HG02678 (cell line): ENCODE measurements at regions not wholly inside any gene's neighbourhood (a gene's known extent, or its start where the extent isn't known, plus 50 kb on each side); places are given as distances from the start of the nearest gene placed in this dataset.

ENCODE experiments used
- ATAC-seq: cut with Tn5 transposase; IDR thresholded peaks from one replicate; pipeline ENCODE4 v1.9.1; 2021; ENCODE audit warnings: mild to moderate bottlenecking, moderate library complexity; ENCODE audit not compliant: unreplicated experiment

DNA sequence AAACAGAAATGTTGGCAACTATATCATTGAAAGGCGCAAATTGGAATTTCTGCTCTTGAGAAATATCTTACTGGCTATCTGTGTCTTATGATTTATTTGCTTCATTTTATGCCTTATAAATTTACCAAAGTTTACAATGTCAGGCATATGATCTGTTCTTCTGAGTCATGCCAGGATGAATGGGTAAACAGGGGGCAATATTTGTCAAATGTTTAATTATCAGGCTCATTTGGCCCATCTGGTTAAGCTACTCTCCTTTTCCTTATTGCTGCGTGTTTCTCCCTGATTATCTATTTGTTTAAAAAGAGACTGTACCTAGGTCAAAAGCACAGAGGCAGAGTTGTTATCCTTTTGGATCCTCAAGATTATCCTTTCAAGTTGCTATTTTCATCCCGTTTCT lies 903.8 kb upstream of the PCDH10 start:
- ATAC-seq: no peak

DNA sequence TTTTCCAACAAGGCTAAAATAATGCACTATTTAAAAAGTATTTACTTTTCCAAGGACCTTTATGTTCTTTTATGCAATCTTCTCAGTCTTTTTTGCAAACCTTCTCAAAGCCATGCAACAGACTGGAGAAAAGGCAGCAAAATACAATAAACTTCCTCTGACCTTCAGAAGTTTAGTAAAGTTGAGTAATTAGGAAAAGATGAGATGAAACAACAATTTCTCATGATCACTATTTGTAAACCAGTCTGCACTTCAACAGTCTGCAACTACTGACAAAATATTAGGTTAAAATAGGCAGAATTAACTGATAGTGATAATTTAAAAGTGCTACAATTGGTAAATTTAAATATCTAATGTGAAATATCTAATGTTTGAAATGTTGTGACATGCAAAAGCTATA lies 884.9 kb upstream of the PCDH10 start:
- no peak for ATAC-seq

DNA sequence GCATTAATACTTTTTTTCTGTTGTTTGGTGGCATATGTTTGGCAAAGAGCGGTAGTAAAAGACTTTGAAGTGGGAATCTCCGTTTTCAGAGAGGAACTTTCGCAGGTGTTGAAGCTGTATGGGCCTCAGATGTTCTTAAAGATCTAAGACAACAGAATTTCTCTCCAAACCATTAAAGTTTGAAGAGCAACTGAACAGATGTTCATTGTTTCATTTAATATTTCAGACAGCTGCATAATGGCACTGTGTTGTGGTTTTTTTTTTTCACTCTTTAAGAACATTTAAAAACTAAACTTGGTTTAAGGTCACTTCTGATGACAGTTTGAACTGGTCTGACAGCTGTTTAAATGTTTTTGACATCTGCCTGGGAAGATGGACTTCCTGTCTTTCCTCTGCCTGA lies 882.7 kb upstream of the PCDH10 start:
- ATAC-seq: no peak

- no peak for ATAC-seq
Measured at GRCh38 chr4:132267321-132267720, 881.8 kb upstream of the PCDH10 start.

- no peak for ATAC-seq
Measured at GRCh38 chr4:132269303-132269990, 879.6 kb upstream of the PCDH10 start.

GRCh38 chr4:132275583-132276121 lies 873.4 kb upstream of the PCDH10 start:
- ATAC-seq: no peak

GRCh38 chr4:132276185-132276584 lies 872.9 kb upstream of the PCDH10 start:
- ATAC-seq: no peak

DNA sequence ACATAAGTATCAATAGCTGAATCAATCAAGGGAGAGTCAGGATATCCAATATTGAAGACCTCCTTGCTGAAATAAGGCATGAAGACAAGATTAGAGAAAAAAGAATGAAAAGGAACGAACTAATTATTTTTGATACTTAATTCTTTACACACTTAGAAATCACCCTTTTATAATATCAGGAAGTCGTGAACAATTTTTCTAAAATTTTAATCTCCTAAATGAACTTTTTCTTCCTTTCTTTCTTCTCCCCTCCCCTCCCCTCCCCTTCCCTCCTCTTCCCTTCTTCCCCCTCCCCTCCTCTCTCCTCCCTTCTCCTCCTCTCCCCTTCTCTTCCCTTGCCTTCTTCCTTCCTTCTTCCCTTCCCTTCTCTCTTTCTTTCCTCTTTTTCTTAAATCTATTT lies 872.1 kb upstream of the PCDH10 start:
- no peak for ATAC-seq

- ATAC-seq: no peak
Measured at GRCh38 chr4:132281733-132282132, 867.4 kb upstream of the PCDH10 start.

- no peak for ATAC-seq
Measured at GRCh38 chr4:132284910-132285426, 864.1 kb upstream of the PCDH10 start.

GRCh38 chr4:132297346-132297745 lies 851.7 kb upstream of the PCDH10 start:
- ATAC-seq: no peak

GRCh38 chr4:132299841-132300240 lies 849.3 kb upstream of the PCDH10 start:
- no peak for ATAC-seq

- ATAC-seq: no peak
Measured at GRCh38 chr4:132312521-132312920, 836.6 kb upstream of the PCDH10 start.

DNA sequence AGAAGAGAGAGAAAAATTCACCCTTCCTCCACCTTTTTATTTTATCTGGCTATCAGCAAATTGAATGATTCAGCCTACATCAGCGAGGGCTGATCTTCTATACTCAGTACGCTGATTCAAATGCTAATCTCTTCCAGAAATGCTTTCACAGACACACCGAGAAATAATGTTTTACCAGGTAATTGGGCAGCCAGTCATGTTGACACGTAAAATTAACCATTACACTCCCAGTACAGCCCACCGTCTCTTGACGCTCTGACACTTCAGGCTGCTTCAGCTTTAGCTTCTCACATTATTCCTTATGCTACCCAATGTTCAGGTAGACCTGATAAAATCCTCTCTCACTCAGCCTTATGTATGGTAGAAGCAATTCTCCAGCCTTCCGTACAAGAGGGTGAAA lies 835.2 kb upstream of the PCDH10 start:
- ATAC-seq: no peak

- no peak for ATAC-seq
Measured at GRCh38 chr4:132316738-132317137, 832.4 kb upstream of the PCDH10 start.

GRCh38 chr4:132317923-132318322 lies 831.2 kb upstream of the PCDH10 start:
- ATAC-seq: no peak

DNA sequence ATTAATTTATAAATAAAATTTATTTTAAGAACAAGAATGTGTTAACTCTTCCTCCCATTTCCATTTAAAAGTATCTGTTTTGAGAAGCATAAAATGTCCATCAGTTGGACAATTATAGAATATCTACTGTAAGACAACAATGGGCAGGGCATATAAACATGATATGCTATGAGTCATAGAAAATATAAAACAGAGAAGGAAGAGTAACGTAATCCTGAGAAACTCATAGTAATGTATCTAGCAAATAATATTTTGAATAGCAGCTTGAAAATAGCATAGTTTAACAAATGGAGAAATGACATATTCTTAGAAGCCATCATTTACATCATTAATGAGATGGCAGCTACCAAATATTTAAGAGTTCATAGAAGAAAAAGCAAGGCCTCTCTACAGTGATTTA lies 820.3 kb upstream of the PCDH10 start:
- no peak for ATAC-seq

DNA sequence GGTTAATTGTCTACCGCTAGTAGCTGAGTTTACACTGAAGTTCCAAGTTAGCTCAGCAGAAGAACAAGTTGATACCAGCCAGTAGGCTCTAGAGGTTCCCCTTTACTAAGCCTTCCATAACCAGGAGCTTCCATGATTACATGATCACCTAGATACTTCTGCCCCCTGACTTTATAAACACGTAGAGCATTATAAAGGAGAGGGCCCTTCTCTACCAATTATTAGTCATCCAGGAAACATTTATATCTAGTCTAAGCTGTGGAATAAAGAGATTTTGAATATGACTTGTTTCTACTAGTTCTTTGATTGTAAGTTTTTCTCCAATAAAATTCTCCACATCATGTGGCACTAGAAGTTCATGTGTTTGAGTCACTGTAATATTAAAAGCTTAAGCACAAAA lies 818.1 kb upstream of the PCDH10 start:
- no peak for ATAC-seq

DNA sequence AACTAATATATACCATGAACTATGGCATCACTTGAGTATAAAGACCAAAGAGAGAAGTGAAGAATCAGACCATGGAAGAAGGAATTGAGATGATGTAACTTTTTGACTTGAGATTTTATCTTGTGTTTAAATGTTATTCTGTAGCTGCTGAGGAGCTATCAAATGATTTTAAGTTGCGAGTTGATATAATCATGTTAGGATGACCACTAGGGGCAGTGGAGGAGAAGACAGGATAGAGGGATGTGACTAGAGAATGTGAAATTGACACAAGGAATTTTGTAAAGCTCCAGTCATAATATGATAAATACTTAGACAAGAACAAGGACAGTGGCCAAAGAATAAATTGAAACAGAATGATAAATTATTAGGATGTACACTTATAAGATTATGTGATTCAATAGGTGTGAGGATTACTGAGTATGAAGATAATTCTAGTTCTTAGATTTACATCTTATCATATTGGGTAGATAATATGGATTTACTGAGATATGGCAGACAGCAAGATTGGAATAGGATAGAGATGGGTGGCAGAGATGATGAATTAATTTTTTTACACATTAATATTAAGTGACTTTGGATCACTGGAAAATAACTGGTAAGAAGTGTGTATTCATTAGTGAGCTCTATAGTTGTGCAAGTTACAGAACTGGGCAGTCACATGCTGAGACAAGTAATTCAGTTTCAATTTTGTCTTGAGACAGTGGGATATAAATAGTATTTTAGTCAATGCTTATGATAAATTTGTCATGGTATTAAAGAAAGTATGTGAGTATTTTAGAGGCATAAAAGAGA lies 816.0 kb upstream of the PCDH10 start:
- no peak for ATAC-seq

DNA sequence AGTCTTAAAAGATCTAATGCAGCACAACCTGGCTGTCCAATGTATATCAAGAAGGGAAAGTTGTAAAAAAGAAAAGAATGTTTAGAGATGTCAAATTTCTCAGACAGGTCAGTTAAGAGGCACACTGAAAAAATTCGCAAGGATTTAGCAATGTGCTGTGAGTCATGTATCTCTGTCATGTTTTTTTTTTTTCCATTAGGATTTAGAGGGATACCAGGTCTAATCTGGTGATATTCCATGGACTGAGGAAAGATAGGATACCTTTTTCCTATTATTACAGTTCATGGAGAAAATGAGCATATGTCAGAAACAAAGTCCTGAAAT lies 815.4 kb upstream of the PCDH10 start:
- no peak for ATAC-seq

- no peak for ATAC-seq
Measured at GRCh38 chr4:132334081-132334480, 815.0 kb upstream of the PCDH10 start.
